Umbilical cord (tissue), 1 donor: ENCODE measurements at regions not wholly inside any gene's neighbourhood (a gene's known extent, or its start where the extent isn't known, plus 50 kb on each side); places are given as distances from the start of the nearest gene placed in this dataset.
"Not testable (repeated sequence)": the region's sequence is repeated elsewhere in the genome, so short reads cannot be mapped to it uniquely, and the experiment has no call there.

Experiments
- DNase-seq: peaks from one replicate; pipeline ENCODE4 v3.0.0-alpha.2; 2015; ENCODE audit warnings: low spot score

DNA sequence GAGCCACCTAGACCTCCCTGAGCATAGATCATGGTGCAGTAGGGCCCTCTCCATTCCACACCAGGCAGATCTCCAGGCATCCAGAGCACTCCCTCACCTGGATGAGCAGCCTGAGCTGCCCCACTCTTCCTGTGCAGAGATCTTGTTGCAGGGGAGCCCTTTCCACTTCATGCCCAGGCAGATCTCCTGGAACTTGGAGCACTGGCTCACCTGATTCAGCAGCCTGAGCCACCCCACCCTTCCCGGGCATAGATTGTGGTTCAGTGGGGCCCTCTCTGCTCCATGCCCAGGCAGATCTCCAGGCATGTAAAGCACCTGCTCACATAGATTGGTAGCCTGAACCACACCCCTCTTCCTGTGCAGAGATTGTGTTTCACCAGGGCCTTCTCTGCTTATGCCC lies 78.0 kb downstream of the SEC16B start:
- DNase-seq, result no peak

DNA sequence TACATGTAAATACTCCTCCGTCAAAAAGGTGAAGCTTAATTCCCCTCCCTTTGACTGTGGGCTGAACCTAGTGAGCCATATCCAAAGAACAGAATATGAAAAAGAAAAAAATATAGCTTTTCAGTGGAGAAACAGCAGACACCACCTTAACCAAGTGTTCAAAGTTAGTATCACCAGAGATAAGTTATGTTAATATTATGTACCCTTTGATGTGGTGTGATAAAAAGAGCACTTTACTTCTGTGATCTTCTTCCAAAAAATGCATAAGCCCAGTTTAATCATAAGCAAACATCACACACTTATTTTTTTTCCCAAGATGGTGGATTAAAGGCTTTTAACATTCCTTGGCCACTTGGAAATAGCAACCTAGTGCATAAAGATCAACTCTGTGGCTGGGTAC lies 79.4 kb downstream of the SEC16B start:
- no peak for DNase-seq

DNA sequence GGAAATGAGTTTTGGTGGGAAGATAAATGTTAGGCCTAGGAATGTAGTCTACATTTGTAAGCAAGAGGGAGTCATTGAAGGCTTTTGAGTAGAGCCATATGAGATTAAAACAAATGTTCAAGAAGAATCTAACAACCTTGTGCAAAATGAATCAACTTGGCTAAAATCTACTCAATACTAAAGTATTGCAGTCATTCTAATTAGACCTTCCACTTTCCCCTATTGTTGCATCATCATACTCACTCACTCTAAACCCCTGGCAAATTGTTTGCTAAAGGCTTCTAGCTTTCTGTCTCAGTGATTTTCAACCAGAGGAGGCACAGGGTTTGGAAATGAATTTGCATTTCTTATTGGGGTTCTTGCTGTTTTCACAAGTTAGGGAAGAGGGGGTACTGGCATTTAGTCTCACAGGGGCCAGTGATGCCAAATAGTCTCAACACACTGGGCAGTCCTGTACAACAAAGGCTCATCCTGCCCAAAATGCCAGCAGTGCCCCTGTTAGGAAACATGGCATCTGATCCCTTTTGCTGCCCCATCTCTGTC lies 85.3 kb downstream of the SEC16B start:
- DNase-seq, result no peak

DNA sequence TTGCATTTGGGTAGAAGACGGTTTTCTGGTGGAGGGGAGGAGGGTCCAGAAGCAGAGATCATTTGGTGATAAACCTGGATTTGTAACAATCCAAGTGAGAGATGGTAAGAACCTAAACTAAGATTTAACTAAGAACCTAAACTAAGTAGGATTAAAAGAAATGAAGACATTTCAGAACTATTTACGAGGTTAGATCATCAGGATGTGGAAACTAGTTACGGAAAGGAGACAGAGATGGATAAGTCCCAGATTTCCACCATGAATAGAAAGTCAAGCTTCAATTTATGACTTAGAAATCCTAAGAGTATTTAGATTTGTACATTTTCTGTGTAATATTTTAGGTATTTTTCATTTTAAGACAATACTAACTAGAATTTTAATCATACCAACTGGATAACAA lies 86.3 kb downstream of the SEC16B start:
- no peak for DNase-seq

DNA sequence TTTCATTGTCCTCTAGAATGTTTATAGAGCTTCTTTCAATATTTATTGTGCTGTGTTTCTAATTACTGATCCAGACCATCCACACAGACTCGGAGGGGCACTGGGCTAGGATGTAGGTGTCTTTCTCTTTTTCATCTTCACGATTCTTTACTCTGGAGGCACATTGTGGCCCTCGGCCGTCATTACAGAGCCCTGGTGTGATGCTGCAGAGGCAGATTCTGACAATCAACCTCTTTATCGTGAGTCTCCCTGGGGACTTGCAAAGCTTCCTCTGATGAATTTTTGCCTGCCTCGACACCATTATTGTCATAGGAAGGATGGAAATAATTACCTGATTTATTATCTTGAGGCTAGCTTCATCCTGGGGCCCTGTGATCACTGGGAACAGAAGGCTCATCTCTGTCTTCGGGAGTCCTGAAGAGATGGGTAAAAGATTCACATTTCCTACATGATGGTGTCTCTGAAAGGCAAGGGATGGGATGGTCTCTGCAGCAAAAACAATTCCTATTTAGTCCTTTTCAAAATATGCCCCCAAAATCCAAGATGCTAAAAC lies 89.4 kb downstream of the SEC16B start:
- no peak for DNase-seq

DNA sequence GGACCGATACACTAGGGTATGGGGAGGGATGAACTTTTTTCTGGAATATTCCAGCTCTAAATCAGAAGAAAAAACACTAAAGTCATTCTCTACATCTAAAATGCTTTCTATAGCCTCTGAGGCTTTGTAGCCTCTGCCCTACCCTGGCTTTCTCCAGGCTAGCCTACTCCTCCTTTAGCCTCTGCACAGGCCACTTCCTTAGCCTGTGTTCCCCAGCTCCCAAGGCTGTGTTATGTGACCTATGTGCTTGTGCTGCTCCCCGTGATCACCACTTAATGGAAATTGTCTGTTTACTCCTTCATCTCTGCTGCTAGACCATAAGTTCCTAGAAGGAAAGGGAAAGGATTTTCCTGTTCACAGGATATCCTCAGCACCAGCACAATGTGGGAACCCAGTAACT lies 92.8 kb downstream of the SEC16B start:
- DNase-seq, result no peak

DNA sequence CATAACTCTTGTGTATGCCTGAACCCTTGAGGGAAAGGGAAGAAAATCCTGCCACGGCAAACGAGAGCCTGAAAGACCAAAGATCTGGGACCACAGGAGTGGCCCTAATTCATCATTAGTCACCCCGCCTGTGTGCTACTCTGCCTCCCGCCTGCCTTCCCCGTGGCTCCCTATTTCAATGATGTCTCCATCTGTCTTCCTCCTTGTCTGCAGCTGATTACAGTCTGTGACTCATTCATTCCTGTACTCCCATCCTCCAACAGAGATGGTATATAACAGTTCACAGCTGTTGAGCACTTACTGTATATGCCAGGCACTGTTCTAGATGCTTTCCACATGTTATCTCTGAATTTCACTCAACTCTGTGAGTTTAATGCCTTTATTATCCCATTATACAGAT lies 96.6 kb downstream of the SEC16B start:
- DNase-seq, result peak; percentile 77

DNA sequence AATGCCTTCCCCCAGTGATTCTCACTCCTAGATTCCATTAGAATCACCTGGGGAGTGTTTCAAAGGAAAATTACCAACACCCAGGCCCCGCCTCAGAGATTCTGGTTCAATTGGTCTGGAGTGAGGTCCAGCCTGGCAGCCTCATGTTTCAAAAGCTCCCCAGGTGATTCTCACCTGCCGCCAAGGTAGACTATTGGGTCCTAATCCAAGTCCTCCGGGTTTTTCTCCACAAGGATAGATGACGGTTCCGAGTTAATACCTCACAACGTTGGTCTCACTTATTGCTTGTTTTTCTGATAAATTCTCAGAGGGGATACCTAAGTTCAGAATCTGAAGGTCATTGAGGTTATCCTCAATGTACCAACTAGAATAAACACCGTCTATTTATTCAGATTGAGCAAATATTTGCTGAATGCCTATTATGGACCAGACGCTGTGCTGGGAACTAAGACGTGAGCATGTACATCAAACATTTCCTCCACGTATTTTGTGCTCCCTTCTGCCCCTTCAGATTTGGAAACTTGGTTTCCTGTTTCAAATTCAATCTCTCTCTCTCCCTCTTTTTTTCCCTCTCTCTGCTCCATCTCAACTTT lies 97.5 kb downstream of the SEC16B start:
- no peak for DNase-seq

DNA sequence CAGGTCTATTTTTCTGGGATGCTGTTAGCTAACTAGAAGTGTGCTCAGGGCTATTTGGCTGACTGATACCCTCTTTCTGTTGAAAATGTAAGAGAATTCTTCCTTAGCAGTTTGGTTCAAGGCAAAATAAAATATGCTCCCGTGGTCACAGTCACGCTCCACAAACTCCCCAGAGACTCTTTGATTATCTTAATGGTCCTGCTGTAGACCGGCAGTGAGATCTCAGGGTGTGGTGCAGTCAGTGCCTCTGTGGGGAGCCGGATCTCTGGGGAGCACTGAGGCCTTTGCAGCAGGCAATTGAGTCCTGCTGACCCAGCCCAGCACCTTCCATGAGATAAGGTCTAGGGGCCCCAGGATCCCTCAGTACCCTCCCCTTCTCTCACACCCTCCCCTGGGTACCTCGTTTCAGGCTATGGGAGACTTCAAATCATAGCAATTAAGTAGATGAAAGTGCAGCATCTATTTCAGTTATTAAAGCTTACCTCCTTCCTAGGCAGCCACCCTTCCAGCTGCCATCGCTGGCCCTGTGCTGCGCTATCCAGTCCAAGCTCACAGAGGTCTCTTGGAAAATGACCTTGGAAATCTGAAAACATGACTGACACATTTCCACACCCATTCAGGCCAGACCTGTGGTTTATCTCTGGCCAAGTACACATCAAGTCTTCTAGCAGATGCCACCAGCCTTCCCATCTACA lies 98.1 kb downstream of the SEC16B start:
- DNase-seq, result no peak

DNA sequence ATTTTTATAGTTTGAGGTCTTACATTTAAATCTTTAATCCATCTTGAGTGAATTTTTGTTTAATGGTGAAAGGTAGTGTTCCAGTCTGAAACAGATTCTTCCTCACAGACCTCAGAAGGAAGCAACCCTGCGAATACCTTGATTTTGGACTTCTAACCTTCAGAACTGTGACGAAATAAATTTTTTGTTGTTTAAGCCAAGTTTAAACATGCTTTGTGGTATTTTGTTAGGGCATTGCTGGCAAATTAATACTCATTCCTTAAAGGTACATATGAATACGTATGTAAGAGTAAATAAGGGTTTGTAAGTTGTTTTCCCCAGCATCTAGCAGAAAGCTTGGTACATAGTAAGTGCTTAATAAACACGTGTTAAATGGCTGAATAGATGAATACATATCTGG lies 100.3 kb downstream of the SEC16B start:
- no peak for DNase-seq

DNA sequence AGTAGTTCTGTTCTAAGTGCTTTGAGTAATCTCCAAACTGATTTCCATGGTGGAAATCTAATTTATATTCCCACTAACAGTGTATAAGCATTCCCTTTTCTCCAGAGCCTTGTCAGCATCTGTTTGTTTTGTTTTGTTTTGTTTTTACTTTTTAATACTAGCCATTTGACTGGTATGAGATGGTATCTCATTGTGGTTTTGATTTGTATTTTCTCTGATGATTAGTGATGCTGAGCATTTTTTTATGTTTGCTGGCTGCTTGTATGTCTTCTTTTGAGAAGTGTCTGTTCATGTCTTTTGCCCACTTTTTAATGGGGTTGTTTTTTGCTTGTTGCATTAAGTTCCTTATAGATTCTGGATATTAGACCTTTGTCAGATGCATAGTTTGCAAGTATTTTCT lies 100.8 kb downstream of the SEC16B start:
- not testable (repeated sequence) for DNase-seq

DNA sequence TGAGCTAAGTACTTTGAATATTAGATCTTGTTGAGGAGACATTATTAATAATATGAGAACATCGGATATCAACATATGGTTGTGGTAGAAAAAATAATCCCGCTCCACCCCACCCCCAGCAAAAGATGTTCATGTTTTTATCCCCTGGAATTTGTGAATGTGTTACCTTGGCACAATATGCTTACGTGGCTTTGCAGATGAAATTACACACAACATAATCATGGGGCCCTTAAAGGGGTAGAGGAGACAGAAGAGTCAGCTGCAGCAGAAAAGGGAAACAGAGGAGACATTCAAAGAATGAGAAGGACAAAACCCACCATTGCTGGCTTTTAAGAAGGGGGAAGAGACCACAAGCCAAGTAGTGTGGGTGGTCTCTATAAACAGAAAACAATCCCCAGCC lies 104.1 kb downstream of the SEC16B start:
- no peak for DNase-seq

DNA sequence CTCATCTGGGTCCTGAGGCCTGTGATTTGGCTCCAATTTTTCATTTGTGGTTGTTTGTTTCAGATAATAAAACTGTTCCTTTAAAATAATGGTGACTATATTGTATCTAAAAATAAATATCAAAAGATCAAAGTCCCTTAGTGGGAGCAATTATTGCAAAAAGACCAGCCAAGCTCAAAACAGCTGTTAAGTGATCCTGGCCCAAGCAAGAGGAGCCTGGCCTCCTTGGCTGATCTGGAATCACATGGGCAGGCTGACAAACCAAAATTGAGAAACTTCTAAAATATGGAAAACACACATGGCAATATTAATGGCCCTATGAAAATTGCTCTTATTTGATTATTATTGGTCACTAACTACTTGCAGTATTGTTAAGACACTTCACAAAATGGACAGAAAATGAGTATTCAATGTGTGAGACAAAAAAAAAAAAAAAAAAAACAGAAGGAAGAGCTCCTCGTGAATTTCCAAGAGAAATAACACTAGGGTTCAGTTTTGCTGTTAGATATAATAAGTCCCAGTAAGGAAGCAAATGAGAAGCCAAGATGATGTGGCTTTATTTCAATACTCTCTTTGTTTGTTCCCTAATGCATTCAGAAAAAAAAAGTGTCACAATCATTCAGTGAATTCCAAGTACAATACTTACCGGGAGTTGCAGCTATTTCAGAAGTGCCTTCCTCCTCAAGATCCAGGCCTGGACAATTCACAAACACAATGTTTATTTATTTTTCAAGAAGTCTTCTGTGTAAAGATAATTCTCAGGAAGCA lies 105.1 kb downstream of the SEC16B start:
- DNase-seq, result no peak

DNA sequence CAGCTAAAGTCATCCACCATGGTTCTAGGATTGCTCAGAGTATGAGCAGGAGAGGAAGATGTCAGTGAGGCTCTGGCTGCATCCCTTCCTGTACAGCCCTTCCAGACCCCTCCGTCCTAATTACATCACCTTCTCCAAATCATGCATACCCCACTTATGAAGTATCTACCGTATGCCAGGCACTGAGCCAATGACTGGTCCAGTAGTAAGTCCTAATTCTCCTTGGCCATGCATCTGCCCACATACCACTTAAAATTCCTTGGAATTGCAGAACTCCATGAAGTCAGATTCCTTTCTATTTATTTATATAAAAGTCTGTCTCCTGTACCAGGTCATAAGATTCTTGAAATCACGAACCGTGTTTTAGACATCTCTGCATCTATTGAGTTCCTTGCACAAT lies 106.1 kb downstream of the SEC16B start:
- no peak for DNase-seq

DNA sequence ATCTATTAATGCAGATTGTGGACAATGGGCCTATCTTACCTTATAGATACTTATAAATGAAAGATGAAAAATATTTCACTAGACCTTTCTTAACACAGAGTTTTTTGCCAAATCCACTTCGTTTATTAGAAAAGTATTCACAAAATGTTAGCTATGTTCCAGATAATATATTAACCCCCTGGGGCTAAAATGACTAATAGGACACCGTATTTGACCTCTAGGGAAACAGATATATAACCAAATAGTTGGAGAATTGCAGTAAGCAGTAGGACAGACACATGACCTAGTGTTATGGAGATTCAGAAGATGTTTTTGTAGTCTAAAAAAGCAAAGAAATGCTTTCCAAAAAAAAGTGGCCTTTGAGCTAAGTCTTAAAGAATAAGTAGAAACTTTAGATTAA lies 106.9 kb downstream of the SEC16B start:
- DNase-seq, result no peak

DNA sequence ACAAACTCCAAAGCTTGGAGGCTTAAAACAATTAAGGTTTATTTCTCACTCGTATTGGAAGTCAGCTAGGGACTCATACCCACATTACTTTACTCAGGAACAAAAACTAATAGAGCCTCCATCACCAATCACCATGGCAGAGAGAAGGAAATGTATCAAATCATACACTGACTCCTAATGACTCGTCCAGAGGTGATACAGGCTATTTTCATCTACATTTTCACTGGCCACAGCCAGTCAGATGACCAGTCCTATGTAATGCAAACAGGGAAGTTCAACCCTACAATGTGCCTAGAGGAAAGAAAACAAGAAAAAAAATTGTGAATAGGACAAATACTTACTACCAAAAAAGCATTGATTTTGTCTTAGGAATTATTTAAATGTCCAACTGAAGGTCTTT lies 110.3 kb downstream of the SEC16B start:
- no peak for DNase-seq

DNA sequence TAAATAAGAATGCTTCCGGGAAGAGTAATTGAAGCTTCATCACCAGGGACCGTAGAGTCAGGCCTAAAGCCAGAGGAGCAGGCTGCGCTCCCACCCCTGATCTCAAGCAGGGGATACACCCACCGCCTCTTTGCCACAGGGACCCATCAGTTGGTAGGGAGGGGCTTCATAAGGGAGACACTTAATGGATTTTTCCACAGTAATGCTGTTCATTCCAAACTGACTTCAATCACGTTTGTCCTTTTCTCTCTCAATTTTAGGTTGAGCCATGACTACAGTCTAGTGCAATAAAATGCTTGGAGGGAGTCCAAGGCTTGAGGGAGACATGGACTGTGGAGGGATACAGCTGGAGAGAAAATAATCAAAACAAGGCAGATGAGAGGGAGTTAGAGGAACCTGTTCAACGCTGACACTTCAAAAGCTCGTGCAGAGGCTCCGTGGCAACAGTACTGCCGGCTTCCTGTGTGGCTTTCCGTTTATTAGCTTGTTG lies 111.5 kb downstream of the SEC16B start:
- peak; percentile 51 for DNase-seq

DNA sequence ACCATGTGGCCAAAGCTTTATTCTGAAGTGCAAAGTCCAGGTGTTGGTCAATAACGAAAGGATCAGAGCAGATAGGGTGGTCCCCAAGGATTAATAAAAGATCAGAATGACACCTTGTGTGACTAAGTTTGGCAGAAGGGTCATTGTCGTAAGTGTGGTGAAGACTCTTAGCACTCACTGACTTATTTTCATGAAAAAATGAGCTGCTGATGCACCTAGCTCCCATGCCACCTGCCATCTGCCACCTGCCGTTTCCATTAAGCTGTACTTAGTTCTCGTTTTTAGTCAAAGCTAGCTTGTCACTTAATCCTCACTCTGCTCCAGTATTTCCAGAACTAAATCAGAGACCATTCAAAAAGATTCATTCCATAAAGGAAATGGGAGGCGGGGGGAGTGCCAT lies 112.6 kb downstream of the SEC16B start:
- DNase-seq, result no peak

DNA sequence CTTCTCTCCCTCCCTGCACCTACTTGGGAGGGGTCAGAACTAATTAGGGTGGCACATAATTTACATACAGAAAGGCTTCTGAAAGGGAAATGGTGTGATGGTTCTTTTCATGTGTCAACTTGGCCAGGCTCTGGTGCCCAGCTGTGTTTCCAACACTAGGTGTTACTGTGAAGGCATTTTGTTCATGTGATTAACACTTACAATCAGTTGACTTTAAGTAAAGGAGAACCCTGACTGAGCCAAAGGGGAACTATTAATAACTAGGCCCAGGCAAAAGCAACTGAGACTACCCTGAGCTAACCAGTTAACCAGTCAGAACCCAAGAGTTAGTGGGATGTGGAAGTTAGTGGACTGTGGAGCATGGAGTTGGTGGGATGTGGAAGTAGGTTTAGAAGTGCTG lies 114.9 kb downstream of the SEC16B start:
- DNase-seq, result no peak

DNA sequence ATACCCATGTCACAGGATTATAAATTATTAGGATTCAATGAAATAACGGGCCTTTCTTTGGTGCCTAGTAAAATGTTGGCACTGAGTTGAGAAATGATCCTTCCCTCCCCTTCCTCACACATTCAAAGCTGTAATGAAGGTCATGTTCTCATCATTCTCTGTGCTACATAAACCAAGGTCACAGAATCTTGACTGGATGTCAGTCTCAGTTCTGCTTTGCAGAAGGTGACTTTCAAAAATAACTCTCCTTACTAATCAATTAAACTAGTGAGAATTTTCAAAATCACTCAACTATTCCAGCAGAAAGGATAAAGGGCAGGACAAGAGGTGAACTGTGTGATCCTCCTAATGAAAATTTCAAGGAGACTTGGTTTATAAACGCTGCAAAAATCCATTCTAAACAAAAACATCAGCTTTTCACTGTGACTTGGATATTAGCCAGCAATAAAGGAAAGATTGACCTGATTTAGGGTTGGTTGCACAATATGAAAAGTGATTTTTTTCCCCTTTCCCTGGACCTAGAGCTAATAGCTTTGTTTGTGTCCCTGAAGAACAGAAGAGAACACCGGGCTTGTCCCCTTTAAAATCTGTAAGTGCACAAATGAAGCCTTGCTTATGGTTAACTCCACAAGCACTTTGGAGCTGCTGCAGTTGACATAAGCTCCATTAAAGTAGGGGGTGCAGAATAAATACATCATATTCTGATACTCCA lies 120.1 kb downstream of the SEC16B start:
- no peak for DNase-seq

DNA sequence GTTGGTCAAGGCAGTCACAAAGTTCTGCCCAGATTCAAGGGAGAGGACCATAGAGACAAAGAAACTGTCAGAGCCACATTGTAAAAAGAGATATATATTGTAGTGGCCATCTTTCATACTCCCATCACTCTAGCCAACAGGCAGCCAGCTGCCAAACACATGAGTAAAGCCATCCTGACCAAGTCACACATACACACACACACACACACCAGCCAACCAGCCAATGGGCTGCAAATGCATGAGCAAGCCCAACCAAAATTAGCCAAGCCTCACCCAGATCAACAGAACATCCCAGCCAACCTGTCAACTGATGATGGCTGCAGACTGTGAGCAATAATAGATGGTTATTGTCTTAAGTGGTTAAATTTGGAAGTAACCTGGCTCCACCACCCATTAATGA lies 120.7 kb downstream of the SEC16B start:
- DNase-seq, result no peak

DNA sequence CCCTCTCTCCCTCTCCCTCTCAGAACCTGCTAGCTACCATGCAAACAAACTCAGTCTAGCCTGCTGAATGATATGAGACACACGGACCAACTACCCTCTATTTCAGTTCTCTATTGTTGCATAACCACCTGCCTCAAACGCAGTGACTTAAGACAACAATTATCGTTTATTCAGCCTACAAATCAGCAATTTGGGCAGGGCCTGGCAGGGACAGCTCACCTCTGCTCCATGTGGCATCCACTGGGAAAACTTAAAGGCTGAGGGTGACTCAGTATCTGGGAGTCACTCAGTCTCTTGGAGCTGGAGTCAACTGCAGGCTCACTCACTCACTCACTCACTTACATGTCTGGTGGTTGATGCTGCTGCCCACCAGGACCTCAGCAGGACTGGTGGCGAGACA lies 121.3 kb downstream of the SEC16B start:
- no peak for DNase-seq
